22Rv1 (cell line): ENCODE measurements at regions not wholly inside any gene's neighbourhood (a gene's known extent, or its start where the extent isn't known, plus 50 kb on each side); places are given as distances from the start of the nearest gene placed in this dataset.

ENCODE experiments used
- H3K27ac ChIP-seq: fragments of 450-650 bp; 2 replicates; pipeline ENCODE4 v1.5.1; 2017
- CTCF ChIP-seq: fragments of 450-650 bp; IDR thresholded peaks from 2 replicates; pipeline ENCODE4 v1.5.1; 2017; ENCODE audit warnings: mild to moderate bottlenecking
- ZFX ChIP-seq: fragments of 450-650 bp; IDR thresholded peaks from 2 replicates; pipeline ENCODE4 v1.6.1; 2017; ENCODE audit warnings: antibody characterized with exemption, borderline replicate concordance

- no peak overlapping the region for H3K27ac ChIP-seq
- TF ChIP-seq CTCF (no peak), ZFX (no peak)
Observed at GRCh38 chr11:10937385-10937771, 79.5 kb upstream of the ZBED5 start.

GRCh38 chr11:10936626-10937384 lies 79.0 kb upstream of the ZBED5 start:
- TF ChIP-seq CTCF (no peak), ZFX (no peak)
- no peak overlapping the region for H3K27ac ChIP-seq

GRCh38 chr11:10935015-10935559 lies 77.2 kb upstream of the ZBED5 start:
- peak overlapping the region; percentile 87 for H3K27ac ChIP-seq
- TF ChIP-seq ZFX (no peak), CTCF (no peak)

- no peak for TF ChIP-seq ZFX
- peak overlapping the region; percentile 87 for H3K27ac ChIP-seq
Observed at GRCh38 chr11:10934293-10934860, 76.5 kb upstream of the ZBED5 start.

GRCh38 chr11:10933455-10934292 lies 75.8 kb upstream of the ZBED5 start:
- peak overlapping the region; percentile 87 for H3K27ac ChIP-seq

GRCh38 chr11:10932976-10933375 lies 75.1 kb upstream of the ZBED5 start:
- TF ChIP-seq ZFX (no peak), CTCF (no peak)
- peak overlapping the region; percentile 87 for H3K27ac ChIP-seq

More at GRCh38 chr11:10933455-10934292, 75.8 kb upstream of the ZBED5 start:
- TF ChIP-seq ZFX (no peak), CTCF (peak; percentile 88)
